GM19238 (cell line): ENCODE measurements at regions not wholly inside any gene's neighbourhood (a gene's known extent, or its start where the extent isn't known, plus 50 kb on each side); places are given as distances from the start of the nearest gene placed in this dataset.
"Not testable (repeated sequence)": the region's sequence is repeated elsewhere in the genome, so short reads cannot be mapped to it uniquely, and the experiment has no call there.

ENCODE experiments used
- DNase-seq: peaks from one replicate; pipeline ENCODE4 v3.0.0; 2011; ENCODE audit warnings: low spot score; ENCODE audit not compliant: insufficient read length

DNA sequence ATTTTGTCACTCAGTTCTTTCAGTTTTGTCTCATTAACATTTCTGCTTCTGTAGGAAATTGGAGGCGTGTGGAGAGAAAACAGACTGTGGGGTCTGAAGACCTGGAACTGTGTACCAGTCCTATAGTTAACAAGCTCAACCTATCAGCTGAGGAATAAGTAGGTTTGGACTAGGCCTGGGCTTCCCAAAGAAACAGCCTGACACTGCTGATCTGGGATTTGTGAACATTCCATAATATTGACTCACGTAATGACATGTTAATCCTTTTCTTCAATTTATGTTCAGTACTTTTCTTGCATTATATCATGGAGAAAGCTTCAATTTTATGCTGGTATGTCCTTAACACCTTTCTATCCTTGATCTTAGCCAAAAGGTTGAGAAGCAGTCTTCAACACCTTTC lies 181.6 kb upstream of the RORA start:
- DNase-seq: no peak

DNA sequence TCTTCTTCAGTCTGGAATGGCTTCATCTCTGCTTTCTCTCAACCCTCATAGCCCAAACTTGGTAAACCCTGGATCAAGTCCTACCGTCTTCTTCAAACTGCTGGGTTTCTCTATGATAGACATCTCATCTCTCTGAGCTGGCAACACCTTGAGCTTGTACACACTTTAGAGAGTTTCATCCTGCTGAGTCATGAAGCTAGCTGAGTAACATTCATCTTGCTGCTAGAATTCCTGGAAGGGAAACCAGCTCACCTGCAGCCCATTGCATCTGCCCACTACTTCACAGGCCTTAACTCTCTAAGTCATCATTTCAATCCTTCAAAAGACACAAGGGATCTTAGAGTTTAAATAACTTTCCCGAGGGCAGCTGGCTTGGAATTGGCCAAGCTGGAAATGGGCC lies 175.5 kb upstream of the RORA start:
- DNase-seq: no peak

DNA sequence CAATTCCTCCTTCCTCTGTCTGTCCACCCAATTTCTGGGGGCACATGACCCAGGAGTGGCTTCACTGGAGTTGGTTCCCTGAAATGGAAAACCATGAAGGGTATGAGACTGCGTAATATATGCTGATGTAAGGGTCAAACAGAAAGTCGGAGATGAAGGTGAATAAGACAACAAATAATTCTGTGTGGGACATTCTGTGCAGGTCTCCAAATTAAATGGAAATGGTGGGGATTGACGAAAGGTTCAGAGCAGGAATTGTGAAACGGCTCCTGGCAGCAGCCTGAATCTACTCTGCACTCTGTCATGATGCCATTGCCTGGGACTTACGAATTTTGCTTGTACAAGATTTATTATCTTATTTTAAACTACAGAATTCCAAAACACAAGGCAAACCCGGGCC lies 174.8 kb upstream of the RORA start:
- no peak for DNase-seq

DNA sequence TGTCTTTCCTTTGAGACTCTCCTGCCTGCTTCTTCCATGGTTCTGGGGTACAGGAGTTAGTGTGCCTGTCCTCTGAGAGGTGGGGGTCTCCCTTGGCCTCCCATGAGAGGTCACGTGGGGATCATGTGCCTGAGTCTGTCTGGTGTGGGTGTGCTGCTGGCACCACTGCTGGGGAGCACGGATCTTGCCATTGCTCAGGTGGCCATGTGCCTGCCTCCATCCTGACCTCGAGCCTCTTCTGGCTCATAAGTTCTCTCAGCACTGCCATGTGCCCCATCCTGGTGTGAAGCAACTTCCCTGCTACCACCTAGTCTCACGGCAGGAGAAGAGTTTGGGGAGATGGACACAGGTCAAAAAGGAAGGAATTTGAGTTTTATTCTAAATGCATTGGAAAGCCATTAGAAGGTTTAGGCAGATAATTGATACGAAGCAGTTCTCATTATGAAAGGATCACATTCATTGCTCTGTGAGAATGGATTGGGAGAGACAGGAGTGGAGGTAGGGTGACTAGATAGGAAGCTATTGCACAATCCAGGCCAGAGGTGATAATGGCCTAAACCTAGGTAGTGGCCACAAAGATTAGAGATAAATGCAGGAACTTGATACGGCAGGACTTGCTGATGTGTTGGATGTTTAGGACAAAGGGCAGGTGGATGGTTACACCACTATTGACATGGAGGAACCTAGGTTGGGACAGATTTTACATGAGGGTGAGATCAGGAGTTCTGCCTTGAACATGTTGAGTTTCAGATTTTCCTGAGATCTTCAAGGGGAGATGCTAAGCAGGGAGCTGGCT lies 173.0 kb upstream of the RORA start:
- DNase-seq: no peak

DNA sequence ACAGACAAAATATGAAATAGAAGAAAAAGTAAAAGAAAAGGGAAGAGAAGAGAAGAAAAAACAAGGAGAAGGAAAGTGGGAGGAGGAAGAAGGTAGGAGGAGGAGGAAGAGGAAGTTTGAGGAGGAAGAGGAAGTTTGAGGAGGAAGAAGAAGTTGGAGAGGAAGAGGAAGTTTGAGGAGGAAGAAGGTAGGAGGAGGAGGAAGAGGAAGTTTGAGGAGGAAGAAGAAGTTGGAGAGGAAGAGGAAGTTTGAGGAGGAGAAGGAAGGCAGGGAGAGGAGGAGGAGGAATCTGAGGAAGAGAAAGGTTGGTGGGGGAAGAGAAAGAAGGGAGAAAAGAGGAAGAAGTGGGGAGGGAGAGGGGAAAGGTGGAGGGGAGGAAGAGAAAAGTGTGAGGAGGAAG lies 169.2 kb upstream of the RORA start:
- no peak for DNase-seq

DNA sequence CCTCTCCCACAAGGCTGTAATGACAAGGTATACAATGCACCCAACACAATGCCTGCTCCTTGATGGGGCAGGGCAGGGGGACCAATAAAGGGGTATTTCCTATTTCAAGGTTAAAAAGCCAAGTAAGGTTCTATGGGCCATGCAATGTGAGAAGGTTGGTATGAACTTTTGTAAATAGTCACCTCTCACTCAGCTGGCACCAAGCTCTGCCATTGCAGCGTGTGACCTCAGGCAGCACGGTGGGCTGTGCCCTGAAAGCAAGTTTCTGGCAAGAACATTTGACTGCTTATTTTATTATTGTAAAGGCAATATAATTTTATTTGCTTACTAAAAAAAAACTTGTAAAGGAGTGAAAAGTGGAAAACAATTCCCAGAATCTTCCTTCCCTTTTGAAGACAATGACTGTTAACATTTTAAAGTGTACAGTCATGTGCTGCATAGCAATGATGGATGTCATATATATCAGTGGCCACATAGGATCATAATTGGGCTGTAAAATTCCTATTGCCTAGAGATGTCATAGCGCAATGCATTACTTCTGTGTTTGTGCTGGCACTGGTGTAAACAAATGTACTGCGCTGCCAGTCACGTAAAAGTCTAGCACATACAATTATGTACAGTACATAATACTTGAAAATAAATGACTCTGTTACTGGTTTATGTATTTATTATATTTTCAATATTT lies 167.3 kb upstream of the RORA start:
- no peak for DNase-seq

DNA sequence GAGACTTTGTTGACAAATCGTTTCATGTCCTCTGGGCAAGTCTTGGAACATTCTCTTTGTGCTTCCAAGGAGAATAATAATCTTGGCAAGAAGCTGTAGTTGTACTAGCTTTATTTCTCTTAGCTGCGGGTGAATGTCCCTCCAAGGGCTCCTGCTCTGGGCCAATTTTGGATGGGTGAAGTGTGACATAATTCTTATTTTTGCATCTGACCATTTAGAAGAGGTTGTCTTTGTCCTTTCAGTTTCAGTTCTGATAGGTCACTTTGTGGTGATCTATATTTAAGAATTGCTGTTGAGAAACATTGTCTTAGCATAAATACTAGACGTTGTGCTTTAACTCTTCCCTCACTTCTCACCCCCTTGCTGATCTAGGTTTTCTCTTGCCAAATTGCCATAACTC lies 164.8 kb upstream of the RORA start:
- DNase-seq: no peak

DNA sequence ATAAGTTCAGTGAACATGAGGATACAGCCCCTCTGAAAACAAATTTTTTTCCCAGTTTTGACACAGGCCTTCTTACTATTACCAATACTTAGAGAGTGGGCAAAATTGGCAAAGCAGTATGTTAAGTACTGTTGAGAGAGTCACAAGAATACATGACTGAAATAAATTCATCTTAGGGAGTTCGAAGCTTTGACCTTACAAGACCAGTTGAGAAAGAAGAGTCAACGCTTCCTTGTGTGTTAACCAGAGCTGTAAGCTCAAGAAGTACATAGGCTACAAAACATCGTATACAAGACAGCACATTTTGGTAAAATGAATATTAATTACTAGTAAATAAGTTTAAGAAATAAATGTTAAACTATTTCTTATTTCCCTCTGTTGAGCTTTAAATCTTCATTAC lies 164.4 kb upstream of the RORA start:
- DNase-seq: no peak

DNA sequence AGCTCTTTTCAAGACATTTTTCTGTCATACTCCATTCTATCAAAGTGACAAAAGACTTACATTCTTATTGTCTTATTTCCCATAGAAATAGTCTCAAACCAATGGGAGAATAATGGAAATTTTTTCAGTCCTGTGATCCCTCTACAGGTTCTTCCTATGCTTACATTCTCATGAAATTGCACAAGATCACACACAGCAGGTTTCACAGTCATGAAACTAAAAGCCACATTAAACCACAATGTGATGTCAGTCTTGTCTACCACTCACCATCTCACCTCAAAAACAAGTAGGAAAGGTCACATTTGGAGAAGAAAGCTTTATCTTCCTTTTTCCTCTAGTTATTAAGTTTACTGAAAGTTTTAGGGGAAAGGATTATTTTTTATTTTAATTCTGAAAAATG lies 161.0 kb upstream of the RORA start:
- no peak for DNase-seq

DNA sequence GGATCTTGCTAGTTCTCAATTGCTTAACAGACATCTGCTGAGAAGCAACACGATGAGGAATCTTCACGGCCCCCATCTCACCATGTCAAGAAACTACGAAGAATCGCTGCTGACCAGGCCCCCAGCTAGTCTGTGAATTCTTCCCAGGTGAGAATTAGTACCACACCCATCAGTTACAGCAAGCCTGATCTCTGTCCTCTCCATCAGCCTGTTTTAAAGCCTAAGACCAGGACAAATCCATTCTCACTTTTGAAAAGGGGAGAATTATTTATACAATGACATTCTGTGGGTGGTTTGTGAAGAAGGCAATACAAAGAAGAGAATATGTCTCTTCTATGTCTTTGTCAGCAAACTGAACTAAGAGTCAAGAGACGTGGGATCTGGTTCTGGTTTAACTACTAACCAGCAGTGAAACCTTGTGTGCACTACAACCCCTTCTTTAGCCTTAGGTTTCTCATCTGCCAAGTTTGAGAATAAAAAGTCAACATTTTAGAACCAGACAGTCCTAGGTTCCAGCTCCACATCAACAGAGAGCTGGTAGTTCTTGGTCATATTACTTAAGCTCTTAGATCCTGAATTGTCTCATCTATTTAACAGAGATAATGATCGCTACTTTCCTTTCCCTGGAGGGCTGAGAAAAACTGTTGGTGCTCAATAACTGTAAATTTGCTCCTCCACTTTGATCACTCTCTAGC lies 160.4 kb upstream of the RORA start:
- DNase-seq: no peak

DNA sequence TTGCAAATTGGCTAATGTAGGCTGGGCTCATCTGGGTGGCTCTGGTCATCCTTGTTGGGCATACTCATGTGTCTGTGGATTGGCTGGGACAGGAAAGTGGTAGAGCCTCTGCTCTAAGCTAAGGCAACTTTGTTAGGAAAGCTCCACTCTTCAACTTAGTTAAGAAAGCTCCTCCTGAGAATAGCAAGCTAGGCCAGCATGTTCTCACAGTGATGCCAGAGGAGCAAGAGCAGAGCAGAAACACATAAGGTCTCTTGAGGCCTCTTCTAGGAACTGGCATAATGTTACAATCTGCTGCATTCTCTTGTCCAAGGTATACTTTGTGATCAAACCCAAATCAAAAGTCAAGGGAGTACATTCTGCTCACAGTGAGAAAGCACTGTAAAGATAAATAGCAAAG lies 158.6 kb upstream of the RORA start:
- no peak for DNase-seq

DNA sequence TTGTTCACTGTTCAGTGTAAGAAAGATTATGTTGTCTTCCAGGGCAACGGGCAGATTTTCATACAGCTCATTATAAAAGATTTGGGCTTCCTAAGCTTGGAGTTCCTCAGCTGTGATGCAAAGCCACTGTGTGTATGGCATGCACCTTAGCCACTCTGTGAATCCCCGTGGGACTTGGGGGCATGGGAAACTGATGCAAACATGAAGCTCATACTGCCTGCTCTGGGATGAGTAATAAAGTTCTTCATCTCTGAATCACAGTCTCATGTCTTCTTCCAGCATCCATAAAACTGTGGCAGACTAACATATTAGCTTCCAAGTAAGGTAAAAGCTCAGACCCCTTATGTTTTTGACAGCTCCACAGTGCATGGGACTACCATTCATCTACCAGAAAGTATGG lies 154.3 kb upstream of the RORA start:
- no peak for DNase-seq

DNA sequence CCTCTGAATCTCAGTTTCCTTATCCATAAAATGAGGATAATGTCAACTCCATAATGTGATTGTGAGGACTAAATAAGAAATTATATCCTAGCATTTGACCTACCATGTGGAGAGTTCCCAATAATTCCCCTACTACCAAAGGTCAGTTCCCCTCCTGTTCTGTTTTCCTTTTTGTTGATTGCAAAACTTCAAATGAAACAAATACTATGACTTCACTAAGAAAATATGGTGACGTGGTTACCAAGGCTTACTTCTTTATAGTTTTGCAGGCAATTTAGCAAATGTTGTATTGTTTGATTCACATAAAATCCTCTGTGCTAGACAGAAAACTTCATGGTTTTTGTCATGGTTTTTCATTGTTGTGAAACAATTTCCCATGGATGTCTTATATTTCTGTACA lies 153.8 kb upstream of the RORA start:
- no peak for DNase-seq

DNA sequence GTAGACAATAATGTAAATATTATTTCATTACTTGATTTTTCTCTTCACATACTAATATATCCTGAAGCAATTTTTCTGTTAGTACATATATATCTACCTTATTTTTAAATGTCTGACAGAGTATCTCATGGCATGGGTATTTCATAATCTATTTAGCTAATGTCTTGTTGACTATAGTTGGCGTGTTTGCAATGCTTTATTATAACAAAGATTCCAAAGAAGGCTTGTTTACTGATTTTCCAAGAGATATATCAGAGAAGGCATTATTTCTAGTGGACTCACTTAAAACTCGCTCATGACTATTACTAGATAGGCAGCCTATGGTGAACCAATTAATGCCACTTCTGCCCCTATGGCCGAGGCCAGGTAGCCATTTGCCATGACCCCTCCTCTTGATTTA lies 152.4 kb upstream of the RORA start:
- DNase-seq: no peak

DNA sequence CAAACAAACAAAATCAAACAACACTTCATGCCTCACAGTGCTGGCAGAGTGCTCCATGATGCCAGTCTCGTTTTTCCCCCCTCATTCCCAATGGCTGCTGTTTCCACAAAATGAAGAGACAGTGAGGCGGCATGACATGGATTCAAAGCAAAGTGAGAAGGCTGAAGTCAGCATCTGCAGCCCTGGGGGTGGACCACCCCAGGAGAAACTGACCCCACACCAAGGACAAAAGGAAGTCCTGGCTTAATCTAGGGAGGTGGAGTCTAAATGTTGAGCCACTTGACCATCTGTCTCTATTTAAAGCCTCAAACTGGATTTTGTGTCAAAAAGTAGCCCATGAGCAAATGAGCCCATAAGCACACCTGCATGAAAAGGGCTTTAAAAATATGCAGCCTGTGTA lies 151.2 kb upstream of the RORA start:
- DNase-seq: no peak

DNA sequence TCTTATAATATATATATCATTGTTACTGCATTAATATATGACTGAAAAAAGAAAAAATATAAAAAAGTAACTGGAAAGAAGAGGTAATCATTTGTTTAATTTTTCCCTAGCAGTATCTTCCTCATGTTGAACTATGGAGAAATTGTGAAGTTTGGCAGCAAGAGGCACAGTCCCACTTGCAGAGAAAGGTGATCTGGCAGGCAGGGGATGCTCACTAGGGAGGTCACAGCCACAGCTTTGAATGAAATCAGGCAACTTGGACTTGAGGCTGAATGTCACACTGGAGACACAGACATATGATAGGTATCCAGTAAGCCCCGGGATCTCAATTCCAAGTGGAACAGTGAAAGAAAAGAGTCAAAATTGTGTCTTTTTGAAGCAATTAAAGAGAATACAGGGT lies 149.9 kb upstream of the RORA start:
- no peak for DNase-seq

DNA sequence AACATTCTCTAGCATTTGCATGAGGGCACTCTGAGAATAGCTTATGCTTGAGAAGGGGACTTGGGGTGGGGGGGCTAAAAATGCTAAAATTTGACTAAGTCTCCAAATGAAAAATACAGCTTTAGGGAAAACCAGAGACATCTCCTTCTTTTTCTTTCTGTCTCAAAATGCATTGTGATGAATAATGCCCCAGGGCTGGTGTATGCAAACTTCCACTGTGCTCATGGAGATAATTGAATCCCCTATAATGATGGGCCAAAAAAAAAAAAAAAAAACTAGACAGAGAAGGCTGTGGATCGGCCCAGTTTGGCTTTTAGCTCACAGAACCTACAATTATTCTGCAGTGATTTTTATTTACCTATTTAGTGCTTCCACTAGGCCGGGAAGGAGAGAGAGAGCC lies 147.9 kb upstream of the RORA start:
- DNase-seq: no peak

DNA sequence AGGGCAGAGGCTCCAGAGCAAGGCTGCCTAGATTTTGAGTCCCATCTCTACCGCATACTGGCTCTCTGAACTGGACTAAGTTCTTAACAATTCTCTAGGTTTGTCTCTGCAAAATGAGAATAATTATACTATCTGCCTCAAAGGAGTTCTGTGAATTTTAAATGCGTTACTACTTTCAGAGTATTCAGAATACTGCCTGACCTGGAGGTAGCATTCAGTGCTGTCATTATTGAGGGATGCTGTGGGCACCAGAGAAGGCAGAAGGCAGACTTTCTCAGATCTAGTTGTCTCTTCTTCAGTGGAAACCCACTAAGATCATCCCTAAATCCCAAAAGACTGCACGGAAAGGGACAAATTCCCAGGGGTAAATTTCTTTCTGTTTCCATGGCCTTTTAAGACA lies 147.4 kb upstream of the RORA start:
- no peak for DNase-seq

DNA sequence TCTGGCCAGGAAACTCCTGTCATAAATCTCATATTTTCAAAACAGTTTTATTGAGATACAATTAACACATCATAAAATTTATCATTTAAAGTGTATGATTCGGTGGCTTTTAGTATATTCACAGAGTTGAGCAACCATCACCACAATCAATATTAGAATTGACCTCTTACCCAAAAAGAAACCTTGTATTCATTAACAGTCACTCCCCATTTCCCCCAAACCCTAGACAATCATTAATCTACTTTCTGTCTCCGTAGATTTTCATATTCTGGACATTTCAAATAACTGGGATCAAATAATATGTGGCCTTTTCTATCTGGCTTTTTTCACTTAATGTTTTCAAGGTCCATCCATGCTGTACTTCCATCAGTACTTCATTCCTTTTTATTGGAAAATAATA lies 145.7 kb upstream of the RORA start:
- DNase-seq: no peak

DNA sequence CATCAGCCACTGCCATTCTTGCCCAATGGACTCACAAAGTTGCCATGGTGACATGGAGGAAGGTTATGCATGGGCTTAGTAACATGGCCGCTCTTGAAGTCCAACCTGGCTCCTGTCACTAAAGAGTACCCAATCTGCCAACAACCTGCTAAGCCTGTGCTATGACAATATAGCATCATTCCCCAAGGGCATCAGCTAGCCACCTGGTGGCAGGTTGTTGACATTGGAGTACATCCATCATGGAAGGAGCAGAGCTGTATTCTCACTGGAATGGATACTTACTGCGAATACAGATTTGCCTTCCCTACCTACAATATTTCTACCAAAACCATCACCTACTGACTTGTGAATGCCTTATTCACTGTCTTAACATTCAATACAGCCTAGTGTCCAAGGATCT lies 138.9 kb upstream of the RORA start:
- DNase-seq: no peak

DNA sequence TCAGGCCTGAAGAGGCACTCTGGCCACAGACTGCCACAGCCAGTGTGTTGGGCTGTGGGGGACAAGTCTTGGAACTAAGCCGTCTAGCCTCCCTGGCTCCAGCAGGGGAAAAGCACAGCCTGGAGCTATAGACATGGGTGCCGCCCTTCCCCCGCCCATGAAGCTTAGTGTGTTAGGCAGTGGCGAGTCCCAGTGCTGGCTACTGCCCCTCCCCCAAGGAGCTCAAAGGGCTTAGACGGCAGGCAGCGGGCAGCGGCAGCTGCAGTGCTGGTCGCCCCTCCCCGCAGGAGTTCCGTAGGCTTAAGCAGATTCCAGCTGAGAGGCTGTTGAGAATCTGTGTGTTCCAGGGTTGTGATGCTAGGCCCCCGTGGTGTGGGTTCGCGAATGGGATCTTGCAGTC lies 135.8 kb upstream of the RORA start:
- no peak for DNase-seq

DNA sequence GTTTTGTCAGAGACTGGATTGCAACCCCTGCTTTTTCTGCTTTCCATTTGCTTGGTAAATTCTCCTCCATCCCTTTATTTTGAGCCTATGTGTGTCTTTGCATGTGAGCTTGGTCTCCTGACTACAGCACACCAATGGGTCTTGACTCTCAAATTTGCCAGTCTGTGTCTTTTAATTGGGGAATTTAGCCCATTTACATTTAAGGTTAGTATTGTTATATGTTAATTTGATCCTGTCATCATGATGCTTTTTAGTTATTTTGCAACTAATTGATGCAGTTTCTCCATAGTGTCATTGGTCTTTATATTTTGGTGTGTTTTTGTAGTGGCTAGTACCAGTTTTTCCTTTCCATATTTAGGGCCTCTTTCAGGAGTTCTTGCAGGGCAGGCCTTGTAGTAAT lies 133.8 kb upstream of the RORA start:
- not testable (repeated sequence) for DNase-seq

DNA sequence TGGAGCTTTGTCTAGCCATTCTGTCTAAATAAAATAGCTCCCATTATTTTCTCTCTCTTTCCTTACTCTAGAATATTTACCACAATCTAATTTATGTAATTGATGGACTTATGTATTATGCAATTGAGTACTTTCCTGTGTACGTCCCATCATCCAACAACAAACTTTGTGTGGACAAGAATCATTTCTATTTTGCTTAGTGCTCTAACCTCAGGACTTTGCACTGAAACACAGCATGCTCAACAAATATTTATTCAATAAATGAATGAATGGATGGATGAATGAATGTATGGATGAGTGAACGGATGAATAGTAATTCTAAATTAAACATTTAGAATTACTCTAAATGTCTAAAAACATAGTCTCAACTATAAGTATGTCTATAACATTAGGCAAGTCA lies 115.2 kb upstream of the RORA start:
- DNase-seq: no peak
